K562 (cell line): ENCODE measurements at regions not wholly inside any gene's neighbourhood (a gene's known extent, or its start where the extent isn't known, plus 50 kb on each side); places are given as distances from the start of the nearest gene placed in this dataset.

Experiments used
- ARID2 ChIP-seq: fragments of 450-650 bp; IDR thresholded peaks from 2 replicates; pipeline ENCODE4 v1.6.1; 2017; ENCODE audit warnings: antibody characterized with exemption, mild to moderate bottlenecking
- ELF1 ChIP-seq: fragments of 200-800 bp; sonication (Bioruptor generic); IDR thresholded peaks from 2 replicates; pipeline ENCODE4 v1.6.1; 2016; ENCODE audit warnings: missing genetic modification characterization, missing compliant biosample characterization
- EP300 ChIP-seq: IDR thresholded peaks from 2 replicates; pipeline ENCODE4 v1.6.1; 2012; ENCODE audit warnings: low read length, improper control_type of control experiment
- NFYB ChIP-seq: IDR thresholded peaks from 2 replicates; pipeline ENCODE4 v1.6.1; 2011; ENCODE audit warnings: mild to moderate bottlenecking, moderate library complexity; ENCODE audit not compliant: insufficient read length; ENCODE audit errors: extremely low read depth
- PCBP2 ChIP-seq: fragments of 200-400 bp; formaldehyde crosslinking; IDR thresholded peaks from 2 replicates; pipeline ENCODE4 v1.6.1; 2018; ENCODE audit warnings: low read length, low read depth, mild to moderate bottlenecking, moderate library complexity; ENCODE audit not compliant: poor library complexity, severe bottlenecking
- SREBF2 ChIP-seq: sonication (generic); formaldehyde crosslinking; IDR thresholded peaks from 2 replicates; pipeline ENCODE4 v1.4.0; 2020; ENCODE audit warnings: mild to moderate bottlenecking, missing genetic modification reagents
- SRF ChIP-seq, 2 experiments: fragments of 250-450, 450-650 bp in 1 of 2; sonication (Bioruptor Pico) in 1 of 2; sonication (generic) in 1 of 2; formaldehyde crosslinking; IDR thresholded peaks; 2 replicates each; pipeline versions ENCODE4 v1.5.0 to v1.5.1; 2020 to 2022; ENCODE audit warnings: mild to moderate bottlenecking in 1 of 2, missing genetic modification reagents in 1 of 2
- TRIM28 ChIP-seq: fragments of 450-650 bp; IDR thresholded peaks from 2 replicates; pipeline ENCODE4 v1.6.1; 2017
- ZFX ChIP-seq: sonication (generic); formaldehyde crosslinking; IDR thresholded peaks from 2 replicates; pipeline ENCODE4 v1.8.0; 2022; ENCODE audit warnings: mild to moderate bottlenecking, missing genetic modification reagents, moderate library complexity

- no peak for TF ChIP-seq PCBP2
- TF ChIP-seq ZFX (CRISPR knock-in tag) = no peak
- no peak for TF ChIP-seq SREBF2 (CRISPR knock-in tag)
- TF ChIP-seq ELF1 (tag) = no peak
- no peak for TF ChIP-seq SRF (CRISPR knock-in tag; IDR thresholded peaks at IDR 0.05)
- no peak for TF ChIP-seq NFYB
- TF ChIP-seq TRIM28 = no peak
- no peak for TF ChIP-seq ARID2
- no peak for TF ChIP-seq EP300
Observed at GRCh38 chr9:119420231-119420630, 51.0 kb upstream of the BRINP1 start.
